GM06990 (cell line): ENCODE measurements at regions not wholly inside any gene's neighbourhood (a gene's known extent, or its start where the extent isn't known, plus 50 kb on each side); places are given as distances from the start of the nearest gene placed in this dataset.
"Not testable (repeated sequence)": the region's sequence is repeated elsewhere in the genome, so short reads cannot be mapped to it uniquely, and the experiment has no call there.

Experiments
- DNase-seq: peaks from one replicate; pipeline ENCODE4 v3.0.0-alpha.2; 2011; ENCODE audit not compliant: insufficient read length; ENCODE audit errors: extremely low read depth
- H3K27me3 ChIP-seq: replicated peaks from 2 replicates; pipeline ENCODE4 v1.6.0; 2011; ENCODE audit warnings: low read length; ENCODE audit not compliant: control insufficient read depth, insufficient read depth
- H3K36me3 ChIP-seq: 2 replicates; pipeline ENCODE4 v1.5.1; 2011; ENCODE audit warnings: low read length; ENCODE audit not compliant: control insufficient read depth, insufficient read depth
- H3K4me3 ChIP-seq: replicated peaks from 2 replicates; pipeline ENCODE4 v1.5.1; 2011; ENCODE audit warnings: low read depth, mild to moderate bottlenecking, control low read depth, low read length
- TF ChIP-seq, protein P1 (sequence below): IDR thresholded peaks from 2 replicates; pipeline ENCODE4 v1.5.1; 2011; ENCODE audit warnings: low read length, control low read depth, mild to moderate bottlenecking, inconsistent platforms; ENCODE audit not compliant: insufficient read depth, poor library complexity, severe bottlenecking

DNA sequence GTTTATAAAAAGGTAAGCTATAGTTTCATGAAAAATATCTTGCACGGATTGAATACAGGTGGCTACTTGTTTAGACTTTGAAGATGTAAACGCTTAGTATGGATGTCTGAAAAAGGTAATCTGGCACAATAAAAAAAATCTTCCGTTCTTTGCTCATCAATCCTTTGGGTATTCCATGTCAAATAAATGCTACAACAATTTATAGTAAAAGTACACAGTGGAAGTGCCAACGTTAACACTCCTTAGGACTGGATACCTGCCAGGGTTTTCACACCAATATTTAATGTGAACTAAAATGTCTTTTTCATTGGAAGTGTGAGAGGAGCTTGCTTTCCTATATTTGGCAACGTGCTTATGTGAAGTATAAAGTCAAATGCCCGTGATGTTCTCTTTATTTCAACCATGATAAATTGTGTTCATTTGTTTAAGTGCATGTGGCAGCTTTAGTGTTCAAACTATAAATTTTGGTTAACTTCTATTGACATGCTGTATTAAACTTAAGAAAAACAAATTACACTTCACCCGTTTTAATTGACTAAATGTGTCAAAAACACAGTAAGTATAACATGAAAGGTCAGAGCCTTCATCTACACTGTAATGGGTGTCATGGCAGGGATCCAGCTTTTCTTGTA lies 121.7 kb upstream of the HAND2 start:
- Histone ChIP-seq H3K36me3 (no peaks in the 10 kb centered on the region), H3K4me3 (no peak overlapping the region), H3K27me3 (no peaks in the 10 kb centered on the region)
- TF ChIP-seq, protein P1, sequence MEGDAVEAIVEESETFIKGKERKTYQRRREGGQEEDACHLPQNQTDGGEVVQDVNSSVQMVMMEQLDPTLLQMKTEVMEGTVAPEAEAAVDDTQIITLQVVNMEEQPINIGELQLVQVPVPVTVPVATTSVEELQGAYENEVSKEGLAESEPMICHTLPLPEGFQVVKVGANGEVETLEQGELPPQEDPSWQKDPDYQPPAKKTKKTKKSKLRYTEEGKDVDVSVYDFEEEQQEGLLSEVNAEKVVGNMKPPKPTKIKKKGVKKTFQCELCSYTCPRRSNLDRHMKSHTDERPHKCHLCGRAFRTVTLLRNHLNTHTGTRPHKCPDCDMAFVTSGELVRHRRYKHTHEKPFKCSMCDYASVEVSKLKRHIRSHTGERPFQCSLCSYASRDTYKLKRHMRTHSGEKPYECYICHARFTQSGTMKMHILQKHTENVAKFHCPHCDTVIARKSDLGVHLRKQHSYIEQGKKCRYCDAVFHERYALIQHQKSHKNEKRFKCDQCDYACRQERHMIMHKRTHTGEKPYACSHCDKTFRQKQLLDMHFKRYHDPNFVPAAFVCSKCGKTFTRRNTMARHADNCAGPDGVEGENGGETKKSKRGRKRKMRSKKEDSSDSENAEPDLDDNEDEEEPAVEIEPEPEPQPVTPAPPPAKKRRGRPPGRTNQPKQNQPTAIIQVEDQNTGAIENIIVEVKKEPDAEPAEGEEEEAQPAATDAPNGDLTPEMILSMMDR, result no peak
- DNase-seq, result no peak

GRCh38 chr4:173647902-173648301 lies 117.9 kb upstream of the HAND2 start:
- no peaks in the 10 kb centered on the region for H3K36me3 ChIP-seq
- TF ChIP-seq, protein P1, result no peak
- no peaks in the 10 kb centered on the region for H3K27me3 ChIP-seq
- no peak overlapping the region for H3K4me3 ChIP-seq
- no peak for DNase-seq

- TF ChIP-seq, protein P1, result no peak
- Histone ChIP-seq H3K4me3 (no peak overlapping the region), H3K27me3 (no peaks in the 10 kb centered on the region), H3K36me3 (no peaks in the 10 kb centered on the region)
- no peak for DNase-seq
Observed at GRCh38 chr4:173642509-173642908, 112.5 kb upstream of the HAND2 start.

- no peak for DNase-seq
- TF ChIP-seq, protein P1, result no peak
- Histone ChIP-seq H3K4me3 (no peak overlapping the region), H3K36me3 (no peaks in the 10 kb centered on the region), H3K27me3 (no peaks in the 10 kb centered on the region)
Observed at GRCh38 chr4:173635395-173635794, 105.4 kb upstream of the HAND2 start.

- TF ChIP-seq, protein P1, result no peak
- no peak overlapping the region for H3K4me3 ChIP-seq
- no peaks in the 10 kb centered on the region for H3K36me3 ChIP-seq
- no peaks in the 10 kb centered on the region for H3K27me3 ChIP-seq
- DNase-seq, result no peak
Observed at GRCh38 chr4:173626277-173626676, 96.2 kb upstream of the HAND2 start.

DNA sequence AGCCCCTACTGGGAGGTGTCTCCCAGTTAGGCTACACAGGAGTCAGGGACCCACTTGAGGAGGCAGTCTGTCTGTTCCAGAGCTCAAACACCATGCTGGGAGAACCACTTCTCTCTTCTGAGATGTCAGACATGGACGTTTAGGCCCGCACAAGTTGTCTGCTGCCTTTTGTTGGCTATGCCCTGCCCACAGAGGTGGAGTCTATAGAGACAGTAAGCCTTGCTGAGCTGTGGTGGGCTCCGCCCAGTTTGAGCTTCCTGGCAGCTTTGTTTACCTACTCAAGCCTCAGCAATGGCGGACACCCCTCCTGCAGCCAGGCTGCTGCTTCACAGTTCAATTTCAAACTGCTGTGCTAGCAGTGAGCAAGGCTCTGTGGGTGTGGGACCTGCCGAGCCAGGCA lies 88.6 kb upstream of the HAND2 start:
- not testable (repeated sequence) for H3K36me3 ChIP-seq, H3K4me3 ChIP-seq, H3K27me3 ChIP-seq, DNase-seq
